ENCODE measurements at regions not wholly inside any gene's neighbourhood (a gene's known extent, or its start where the extent isn't known, plus 50 kb on each side); places are given as distances from the start of the nearest gene placed in this dataset.
"Not testable (repeated sequence)": the region's sequence is repeated elsewhere in the genome, so short reads cannot be mapped to it uniquely, and the experiment has no call there.

DNA sequence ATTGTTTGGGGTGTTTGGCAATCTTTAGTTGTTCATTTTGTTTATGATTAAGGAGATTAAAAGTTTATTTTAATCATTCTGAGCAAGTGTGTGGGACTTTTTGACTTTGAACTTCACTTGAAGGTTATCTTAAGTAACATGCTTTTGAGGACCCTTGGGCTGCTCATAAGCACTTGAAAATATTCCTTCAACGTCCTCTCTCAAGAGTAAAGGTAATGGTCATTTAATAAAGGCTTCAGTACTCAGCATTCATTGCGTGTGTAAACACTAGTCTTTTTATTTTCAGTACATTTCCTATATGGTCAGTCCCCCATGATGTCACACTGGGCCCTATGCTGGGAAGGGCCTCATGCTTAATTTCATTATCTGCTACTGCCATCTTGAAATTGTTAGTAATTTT lies 285.6 kb downstream of the SRGAP2C start:
- H3K27ac ChIP-seq (ENCODE audit: low read depth, low read length); H3K27me3 ChIP-seq (ENCODE audit: control insufficient read depth in 5 of 5, insufficient read depth in 4 of 5, low read length in 5 of 5); H3K9ac ChIP-seq (ENCODE audit: low read length in 5 of 5); H3K36me3 ChIP-seq (ENCODE audit: control insufficient read depth in 5 of 5, insufficient read depth in 5 of 5, low read length in 5 of 5); H3K9me3 ChIP-seq (ENCODE audit: control insufficient read depth in 5 of 5, low read length in 5 of 5); H3K4me3 ChIP-seq (ENCODE audit: low read depth in 1 of 5, low read length in 5 of 5); H3K4me1 ChIP-seq (ENCODE audit: control insufficient read depth in 5 of 5, insufficient read depth in 5 of 5, low read length in 5 of 5): not testable (repeated sequence)

DNA sequence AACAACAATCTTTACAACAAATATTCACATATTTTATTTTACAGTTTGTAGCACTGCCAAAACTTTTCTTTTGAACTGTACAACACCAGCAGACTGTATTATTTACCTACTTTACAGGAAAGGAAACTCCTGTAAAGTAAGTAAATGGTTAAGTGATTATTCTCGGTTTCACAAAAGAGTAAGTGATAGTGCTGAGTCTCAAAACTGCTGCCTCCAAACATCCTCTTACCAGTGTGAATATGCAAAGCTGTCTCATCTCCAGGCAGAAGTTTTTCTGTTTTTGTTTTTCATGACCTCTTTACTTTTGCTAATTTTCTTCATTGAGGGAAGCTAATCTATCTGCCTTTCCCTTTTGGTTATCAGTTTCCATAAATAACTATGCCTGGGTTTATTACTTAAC lies 286.7 kb downstream of the SRGAP2C start:
- Histone ChIP-seq H3K36me3 (ENCODE audit: control insufficient read depth in 5 of 5, insufficient read depth in 5 of 5, low read length in 5 of 5) (no peaks in the 10 kb centered on the region), H3K9ac (ENCODE audit: low read length in 5 of 5) (no peak overlapping the region), H3K27ac (ENCODE audit: low read depth, low read length) (no peak overlapping the region), H3K4me3 (ENCODE audit: low read depth in 1 of 5, low read length in 5 of 5) (no peak overlapping the region), H3K9me3 (ENCODE audit: control insufficient read depth in 5 of 5, low read length in 5 of 5) (no peaks in the 10 kb centered on the region), H3K27me3 (ENCODE audit: control insufficient read depth in 5 of 5, insufficient read depth in 4 of 5, low read length in 5 of 5) (no peaks in the 10 kb centered on the region), H3K4me1 (ENCODE audit: control insufficient read depth in 5 of 5, insufficient read depth in 5 of 5, low read length in 5 of 5) (no peaks in the 10 kb centered on the region)

DNA sequence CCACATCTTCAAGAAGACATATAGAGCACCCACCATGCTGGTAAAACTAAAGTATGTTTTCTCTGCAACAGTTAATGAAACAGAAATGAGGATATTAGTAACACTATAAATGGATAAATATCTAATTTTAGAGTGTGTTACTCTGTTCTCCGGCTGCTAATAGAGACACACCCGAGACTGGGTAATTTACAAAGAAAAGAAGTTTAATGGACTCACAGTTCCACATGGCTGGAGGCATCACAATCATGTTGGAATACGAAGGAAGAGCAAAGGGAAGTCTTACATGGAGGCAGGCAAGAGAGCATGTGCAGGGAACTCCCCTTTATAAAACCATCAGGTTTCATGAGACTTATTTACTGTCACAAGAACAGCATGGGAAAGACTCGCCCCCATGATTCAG lies 287.2 kb downstream of the SRGAP2C start:
- no peak overlapping the region for H3K9ac ChIP-seq (ENCODE audit: low read length in 5 of 5)
- H3K27ac ChIP-seq (ENCODE audit: low read depth, low read length), result no peak overlapping the region
- peaks cover 0 to 2% (median 0%) of the 10 kb centered on the region in 5 donors for H3K9me3 ChIP-seq (ENCODE audit: control insufficient read depth in 5 of 5, low read length in 5 of 5)
- H3K27me3 ChIP-seq (ENCODE audit: control insufficient read depth in 5 of 5, insufficient read depth in 4 of 5, low read length in 5 of 5), result no peaks in the 10 kb centered on the region
- H3K36me3 ChIP-seq (ENCODE audit: control insufficient read depth in 5 of 5, insufficient read depth in 5 of 5, low read length in 5 of 5), result no peaks in the 10 kb centered on the region
- H3K4me1 ChIP-seq (ENCODE audit: control insufficient read depth in 5 of 5, insufficient read depth in 5 of 5, low read length in 5 of 5), result no peaks in the 10 kb centered on the region
- H3K4me3 ChIP-seq (ENCODE audit: low read depth in 1 of 5, low read length in 5 of 5), result no peak overlapping the region

DNA sequence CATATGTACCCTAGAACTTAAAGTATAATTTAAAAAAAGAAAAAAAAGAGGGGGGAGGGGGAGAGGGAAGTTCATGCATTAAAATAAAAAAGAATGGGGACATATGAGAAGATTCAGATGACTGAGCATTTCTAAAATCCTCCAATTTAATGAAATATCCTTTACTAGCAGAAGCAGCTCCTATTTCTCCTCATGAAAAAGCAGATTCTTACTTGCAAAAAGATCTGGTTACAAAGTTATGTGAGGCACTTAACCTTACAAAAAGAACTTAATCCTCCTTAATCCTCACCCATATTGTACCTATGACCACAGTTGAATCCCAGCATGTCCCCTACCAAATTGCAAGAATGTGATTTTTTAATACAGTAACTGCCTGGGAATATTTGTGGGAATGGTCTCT lies 298.5 kb downstream of the SRGAP2C start:
- H3K4me3 ChIP-seq (ENCODE audit: low read depth in 1 of 5, low read length in 5 of 5), result no peak overlapping the region
- no peaks in the 10 kb centered on the region for H3K4me1 ChIP-seq (ENCODE audit: control insufficient read depth in 5 of 5, insufficient read depth in 5 of 5, low read length in 5 of 5)
- H3K27ac ChIP-seq (ENCODE audit: low read depth, low read length), result no peak overlapping the region
- peaks cover 0 to 6% (median 4%) of the 10 kb centered on the region in 5 donors for H3K9me3 ChIP-seq (ENCODE audit: control insufficient read depth in 5 of 5, low read length in 5 of 5)
- H3K9ac ChIP-seq (ENCODE audit: low read length in 5 of 5), result no peak overlapping the region
- no peaks in the 10 kb centered on the region for H3K27me3 ChIP-seq (ENCODE audit: control insufficient read depth in 5 of 5, insufficient read depth in 4 of 5, low read length in 5 of 5)
- H3K36me3 ChIP-seq (ENCODE audit: control insufficient read depth in 5 of 5, insufficient read depth in 5 of 5, low read length in 5 of 5), result no peaks in the 10 kb centered on the region

DNA sequence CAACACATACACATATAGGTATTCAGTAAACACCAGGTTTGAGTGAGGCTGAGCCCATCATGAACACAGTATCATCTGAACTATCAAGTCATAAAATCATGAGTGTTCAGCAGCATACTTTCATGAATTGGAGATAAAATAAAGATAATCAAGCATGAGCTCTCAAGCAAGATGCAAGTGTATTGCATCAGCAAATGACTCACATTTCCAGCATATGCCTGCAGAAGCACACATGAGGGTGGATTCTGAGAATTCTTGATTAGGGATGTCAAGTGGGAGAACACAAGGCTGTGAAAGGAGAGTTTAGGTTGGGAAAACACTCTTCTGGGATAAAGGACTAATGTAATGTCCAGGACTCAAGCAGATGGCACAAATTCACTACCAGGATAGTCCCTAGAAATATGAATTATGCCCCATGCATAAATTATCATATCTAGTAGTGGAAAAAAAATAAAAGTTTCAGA lies 299.2 kb downstream of the SRGAP2C start:
- H3K27ac ChIP-seq (ENCODE audit: low read depth, low read length), result no peak overlapping the region
- no peak overlapping the region for H3K9ac ChIP-seq (ENCODE audit: low read length in 5 of 5)
- H3K4me3 ChIP-seq (ENCODE audit: low read depth in 1 of 5, low read length in 5 of 5), result no peak overlapping the region
- H3K4me1 ChIP-seq (ENCODE audit: control insufficient read depth in 5 of 5, insufficient read depth in 5 of 5, low read length in 5 of 5), result no peaks in the 10 kb centered on the region
- no peaks in the 10 kb centered on the region for H3K36me3 ChIP-seq (ENCODE audit: control insufficient read depth in 5 of 5, insufficient read depth in 5 of 5, low read length in 5 of 5)
- H3K9me3 ChIP-seq (ENCODE audit: control insufficient read depth in 5 of 5, low read length in 5 of 5), result peaks cover 0 to 6% (median 4%) of the 10 kb centered on the region in 5 donors
- H3K27me3 ChIP-seq (ENCODE audit: control insufficient read depth in 5 of 5, insufficient read depth in 4 of 5, low read length in 5 of 5), result no peaks in the 10 kb centered on the region

DNA sequence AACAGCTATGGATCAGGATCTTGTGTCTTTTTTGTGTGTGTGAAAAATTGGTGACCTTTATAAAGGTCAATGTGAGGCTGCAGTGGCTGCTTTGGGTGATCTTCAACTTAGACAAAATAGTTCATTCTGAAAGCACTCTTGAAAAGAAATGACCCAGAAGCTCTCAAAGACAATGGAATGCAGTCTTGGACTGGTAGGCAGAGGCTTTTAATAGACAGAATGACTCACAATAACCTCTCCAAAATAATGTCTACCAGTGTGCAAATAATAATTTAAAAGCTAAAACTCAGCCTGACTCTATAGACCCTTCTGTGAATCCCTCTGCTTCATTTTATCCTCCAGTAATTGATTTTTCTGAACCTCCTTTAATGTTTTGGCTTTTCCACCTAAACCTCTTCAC lies 310.0 kb downstream of the SRGAP2C start:
- H3K4me3 ChIP-seq (ENCODE audit: low read depth in 1 of 5, low read length in 5 of 5); H3K9ac ChIP-seq (ENCODE audit: low read length in 5 of 5); H3K27ac ChIP-seq (ENCODE audit: low read depth, low read length); H3K27me3 ChIP-seq (ENCODE audit: control insufficient read depth in 5 of 5, insufficient read depth in 4 of 5, low read length in 5 of 5); H3K4me1 ChIP-seq (ENCODE audit: control insufficient read depth in 5 of 5, insufficient read depth in 5 of 5, low read length in 5 of 5); H3K36me3 ChIP-seq (ENCODE audit: control insufficient read depth in 5 of 5, insufficient read depth in 5 of 5, low read length in 5 of 5); H3K9me3 ChIP-seq (ENCODE audit: control insufficient read depth in 5 of 5, low read length in 5 of 5): not testable (repeated sequence)

DNA sequence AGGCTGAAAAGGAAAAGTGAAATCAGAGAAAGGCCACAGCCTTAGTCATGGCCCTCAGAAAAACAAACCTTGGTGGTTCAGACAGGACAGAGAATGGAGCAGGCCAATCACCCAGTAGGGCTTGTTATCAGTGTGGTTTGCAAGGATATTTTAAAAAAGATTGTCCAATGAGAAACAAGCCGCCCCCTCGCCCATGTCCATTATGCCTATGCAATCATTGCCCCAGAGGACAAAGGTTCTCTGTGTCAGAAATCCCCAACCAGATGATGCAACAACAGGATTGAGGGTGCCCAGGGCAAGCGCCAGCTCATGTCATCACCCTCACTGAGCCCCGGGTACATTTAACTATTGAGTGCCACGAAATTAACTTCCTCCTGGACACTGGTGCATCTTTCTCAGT lies 326.7 kb downstream of the SRGAP2C start:
- H3K36me3 ChIP-seq (ENCODE audit: control insufficient read depth in 5 of 5, insufficient read depth in 5 of 5, low read length in 5 of 5); H3K4me1 ChIP-seq (ENCODE audit: control insufficient read depth in 5 of 5, insufficient read depth in 5 of 5, low read length in 5 of 5); H3K27me3 ChIP-seq (ENCODE audit: control insufficient read depth in 5 of 5, insufficient read depth in 4 of 5, low read length in 5 of 5); H3K4me3 ChIP-seq (ENCODE audit: low read depth in 1 of 5, low read length in 5 of 5); H3K9me3 ChIP-seq (ENCODE audit: control insufficient read depth in 5 of 5, low read length in 5 of 5); H3K27ac ChIP-seq (ENCODE audit: low read depth, low read length); H3K9ac ChIP-seq (ENCODE audit: low read length in 5 of 5): not testable (repeated sequence)

DNA sequence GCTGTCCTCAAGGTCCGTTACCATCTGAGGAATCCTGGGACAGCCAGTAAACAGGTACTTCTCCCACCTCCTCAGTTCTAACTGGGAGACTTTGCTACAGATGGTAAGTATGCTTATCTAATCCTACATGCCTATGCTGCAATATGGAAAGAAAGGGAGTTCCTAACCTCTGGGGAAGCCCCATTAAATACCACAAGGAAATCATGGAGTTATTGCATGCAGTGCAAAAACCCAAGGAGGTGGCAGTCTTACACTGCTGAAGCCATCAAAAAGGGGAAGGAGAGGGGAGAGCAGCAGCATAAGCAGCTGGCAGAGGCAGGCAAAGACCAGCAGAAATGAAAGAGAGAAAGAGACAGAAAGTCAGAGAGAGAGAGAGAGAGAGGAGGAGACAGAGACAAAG lies 327.1 kb downstream of the SRGAP2C start:
- H3K4me1 ChIP-seq (ENCODE audit: control insufficient read depth in 5 of 5, insufficient read depth in 5 of 5, low read length in 5 of 5); H3K27ac ChIP-seq (ENCODE audit: low read depth, low read length); H3K9ac ChIP-seq (ENCODE audit: low read length in 5 of 5); H3K27me3 ChIP-seq (ENCODE audit: control insufficient read depth in 5 of 5, insufficient read depth in 4 of 5, low read length in 5 of 5); H3K9me3 ChIP-seq (ENCODE audit: control insufficient read depth in 5 of 5, low read length in 5 of 5); H3K4me3 ChIP-seq (ENCODE audit: low read depth in 1 of 5, low read length in 5 of 5); H3K36me3 ChIP-seq (ENCODE audit: control insufficient read depth in 5 of 5, insufficient read depth in 5 of 5, low read length in 5 of 5): not testable (repeated sequence)

DNA sequence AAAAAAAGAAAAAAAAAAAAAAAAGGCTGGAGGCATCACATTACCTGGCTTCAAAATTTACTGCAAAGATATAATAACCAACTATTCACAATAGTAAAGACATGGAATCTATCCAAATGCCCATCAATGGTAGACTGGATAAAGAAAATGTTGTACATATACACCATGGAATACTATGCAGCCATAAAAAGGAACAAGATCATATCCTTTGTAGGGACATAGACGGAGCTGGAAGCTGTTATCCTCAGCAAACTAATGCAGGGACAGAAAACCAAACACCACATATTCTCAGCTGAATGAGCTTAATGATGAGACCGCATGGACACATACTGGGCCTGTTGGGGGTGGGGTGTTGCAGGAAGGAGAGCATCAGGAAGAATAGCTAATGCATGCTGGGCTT lies 330.5 kb downstream of the SRGAP2C start:
- no peak overlapping the region for H3K27ac ChIP-seq (ENCODE audit: low read depth, low read length)
- H3K36me3 ChIP-seq (ENCODE audit: control insufficient read depth in 5 of 5, insufficient read depth in 5 of 5, low read length in 5 of 5), result no peaks in the 10 kb centered on the region
- H3K9me3 ChIP-seq (ENCODE audit: control insufficient read depth in 5 of 5, low read length in 5 of 5), result peaks cover 0 to 3% (median 0%) of the 10 kb centered on the region in 5 donors
- H3K4me3 ChIP-seq (ENCODE audit: low read depth in 1 of 5, low read length in 5 of 5), result no peak overlapping the region
- no peak overlapping the region for H3K9ac ChIP-seq (ENCODE audit: low read length in 5 of 5)
- peaks cover 4 to 13% (median 6%) of the 10 kb centered on the region in 5 donors for H3K27me3 ChIP-seq (ENCODE audit: control insufficient read depth in 5 of 5, insufficient read depth in 4 of 5, low read length in 5 of 5)
- H3K4me1 ChIP-seq (ENCODE audit: control insufficient read depth in 5 of 5, insufficient read depth in 5 of 5, low read length in 5 of 5), result peaks cover 0 to 16% (median 11%) of the 10 kb centered on the region in 5 donors

DNA sequence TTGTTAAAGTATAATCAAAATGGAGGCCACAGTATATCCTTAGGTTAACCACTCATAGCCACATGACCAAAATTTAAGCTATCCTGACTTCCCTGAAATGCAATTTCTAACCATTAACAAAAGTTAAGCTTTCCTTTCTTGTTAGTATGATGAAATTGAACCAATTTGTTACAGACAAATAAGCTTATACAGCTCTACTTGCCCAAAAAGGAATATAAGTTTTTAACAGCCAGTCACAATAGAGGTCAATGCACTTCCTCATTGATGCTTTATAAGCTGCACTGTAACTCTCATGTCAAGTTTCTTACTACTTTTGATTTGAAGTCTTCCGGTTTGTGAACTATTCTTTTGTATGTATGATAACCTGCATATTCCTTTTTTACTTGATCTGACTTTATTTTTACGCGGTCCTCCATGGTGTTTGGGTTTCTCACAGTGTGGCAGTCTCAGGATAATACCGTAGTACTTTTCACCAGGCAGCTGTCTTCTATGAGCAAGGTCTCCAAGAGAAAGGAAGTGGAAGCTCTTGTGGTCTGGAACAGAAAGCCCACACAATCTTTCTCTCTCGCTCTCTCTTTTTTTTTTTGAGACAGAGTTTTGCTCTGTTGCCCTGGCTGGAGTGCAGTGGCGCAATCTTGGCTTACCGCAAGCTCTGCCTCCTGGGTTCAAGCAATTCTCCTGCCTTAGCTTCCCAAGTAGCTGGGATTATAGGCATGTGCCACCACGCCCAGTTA lies 331.6 kb downstream of the SRGAP2C start:
- Histone ChIP-seq H3K27ac (ENCODE audit: low read depth, low read length) (no peak overlapping the region), H3K27me3 (ENCODE audit: control insufficient read depth in 5 of 5, insufficient read depth in 4 of 5, low read length in 5 of 5) (peaks cover 4 to 13% (median 6%) of the 10 kb centered on the region in 5 donors), H3K9me3 (ENCODE audit: control insufficient read depth in 5 of 5, low read length in 5 of 5) (peaks cover 0 to 3% (median 0%) of the 10 kb centered on the region in 5 donors), H3K9ac (ENCODE audit: low read length in 5 of 5) (no peak overlapping the region), H3K4me1 (ENCODE audit: control insufficient read depth in 5 of 5, insufficient read depth in 5 of 5, low read length in 5 of 5) (peaks cover 0 to 15% (median 11%) of the 10 kb centered on the region in 5 donors), H3K4me3 (ENCODE audit: low read depth in 1 of 5, low read length in 5 of 5) (no peak overlapping the region), H3K36me3 (ENCODE audit: control insufficient read depth in 5 of 5, insufficient read depth in 5 of 5, low read length in 5 of 5) (no peaks in the 10 kb centered on the region)
